ENCODE measurements at regions not wholly inside any gene's neighbourhood (a gene's known extent, or its start where the extent isn't known, plus 50 kb on each side); places are given as distances from the start of the nearest gene placed in this dataset.

DNA sequence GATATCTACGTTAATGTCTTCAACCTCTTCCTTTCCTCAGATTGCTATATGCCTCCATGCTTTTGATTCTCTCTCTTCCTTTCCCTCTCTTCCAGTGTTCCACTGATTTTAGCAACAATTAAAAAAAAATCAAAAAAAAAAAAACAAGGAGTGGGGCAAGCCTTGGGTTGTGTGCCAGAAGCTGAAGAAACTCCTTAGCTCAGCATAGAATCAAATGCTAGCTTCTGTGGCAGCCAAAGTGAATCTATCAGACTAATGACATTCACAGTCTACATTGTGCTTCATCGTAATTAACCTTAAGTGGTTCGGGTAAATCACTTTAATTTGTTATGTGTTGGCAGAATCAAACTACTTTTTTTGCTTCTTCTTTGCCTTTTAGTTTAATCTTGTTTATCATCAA, 237.3 kb downstream of the TMEM167A start:
- TF ChIP-seq, protein P1, sequence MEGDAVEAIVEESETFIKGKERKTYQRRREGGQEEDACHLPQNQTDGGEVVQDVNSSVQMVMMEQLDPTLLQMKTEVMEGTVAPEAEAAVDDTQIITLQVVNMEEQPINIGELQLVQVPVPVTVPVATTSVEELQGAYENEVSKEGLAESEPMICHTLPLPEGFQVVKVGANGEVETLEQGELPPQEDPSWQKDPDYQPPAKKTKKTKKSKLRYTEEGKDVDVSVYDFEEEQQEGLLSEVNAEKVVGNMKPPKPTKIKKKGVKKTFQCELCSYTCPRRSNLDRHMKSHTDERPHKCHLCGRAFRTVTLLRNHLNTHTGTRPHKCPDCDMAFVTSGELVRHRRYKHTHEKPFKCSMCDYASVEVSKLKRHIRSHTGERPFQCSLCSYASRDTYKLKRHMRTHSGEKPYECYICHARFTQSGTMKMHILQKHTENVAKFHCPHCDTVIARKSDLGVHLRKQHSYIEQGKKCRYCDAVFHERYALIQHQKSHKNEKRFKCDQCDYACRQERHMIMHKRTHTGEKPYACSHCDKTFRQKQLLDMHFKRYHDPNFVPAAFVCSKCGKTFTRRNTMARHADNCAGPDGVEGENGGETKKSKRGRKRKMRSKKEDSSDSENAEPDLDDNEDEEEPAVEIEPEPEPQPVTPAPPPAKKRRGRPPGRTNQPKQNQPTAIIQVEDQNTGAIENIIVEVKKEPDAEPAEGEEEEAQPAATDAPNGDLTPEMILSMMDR (IDR thresholded peaks at IDR 0.05; ENCODE audit: insufficient read depth, low read length): no peak
- TF ChIP-seq POLR2AphosphoS5 (IDR thresholded peaks at IDR 0.05; ENCODE audit: low read depth): no peak
- TF ChIP-seq, protein P2, sequence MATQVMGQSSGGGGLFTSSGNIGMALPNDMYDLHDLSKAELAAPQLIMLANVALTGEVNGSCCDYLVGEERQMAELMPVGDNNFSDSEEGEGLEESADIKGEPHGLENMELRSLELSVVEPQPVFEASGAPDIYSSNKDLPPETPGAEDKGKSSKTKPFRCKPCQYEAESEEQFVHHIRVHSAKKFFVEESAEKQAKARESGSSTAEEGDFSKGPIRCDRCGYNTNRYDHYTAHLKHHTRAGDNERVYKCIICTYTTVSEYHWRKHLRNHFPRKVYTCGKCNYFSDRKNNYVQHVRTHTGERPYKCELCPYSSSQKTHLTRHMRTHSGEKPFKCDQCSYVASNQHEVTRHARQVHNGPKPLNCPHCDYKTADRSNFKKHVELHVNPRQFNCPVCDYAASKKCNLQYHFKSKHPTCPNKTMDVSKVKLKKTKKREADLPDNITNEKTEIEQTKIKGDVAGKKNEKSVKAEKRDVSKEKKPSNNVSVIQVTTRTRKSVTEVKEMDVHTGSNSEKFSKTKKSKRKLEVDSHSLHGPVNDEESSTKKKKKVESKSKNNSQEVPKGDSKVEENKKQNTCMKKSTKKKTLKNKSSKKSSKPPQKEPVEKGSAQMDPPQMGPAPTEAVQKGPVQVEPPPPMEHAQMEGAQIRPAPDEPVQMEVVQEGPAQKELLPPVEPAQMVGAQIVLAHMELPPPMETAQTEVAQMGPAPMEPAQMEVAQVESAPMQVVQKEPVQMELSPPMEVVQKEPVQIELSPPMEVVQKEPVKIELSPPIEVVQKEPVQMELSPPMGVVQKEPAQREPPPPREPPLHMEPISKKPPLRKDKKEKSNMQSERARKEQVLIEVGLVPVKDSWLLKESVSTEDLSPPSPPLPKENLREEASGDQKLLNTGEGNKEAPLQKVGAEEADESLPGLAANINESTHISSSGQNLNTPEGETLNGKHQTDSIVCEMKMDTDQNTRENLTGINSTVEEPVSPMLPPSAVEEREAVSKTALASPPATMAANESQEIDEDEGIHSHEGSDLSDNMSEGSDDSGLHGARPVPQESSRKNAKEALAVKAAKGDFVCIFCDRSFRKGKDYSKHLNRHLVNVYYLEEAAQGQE (IDR thresholded peaks at IDR 0.05; ENCODE audit: insufficient replicate concordance, low read depth): no peak
- no peak for TF ChIP-seq GABPA (IDR thresholded peaks at IDR 0.05; ENCODE audit: low read depth)

Data from HL-60 (cell line).